ENCODE measurements at regions not wholly inside any gene's neighbourhood (a gene's known extent, or its start where the extent isn't known, plus 50 kb on each side); places are given as distances from the start of the nearest gene placed in this dataset.

DNA sequence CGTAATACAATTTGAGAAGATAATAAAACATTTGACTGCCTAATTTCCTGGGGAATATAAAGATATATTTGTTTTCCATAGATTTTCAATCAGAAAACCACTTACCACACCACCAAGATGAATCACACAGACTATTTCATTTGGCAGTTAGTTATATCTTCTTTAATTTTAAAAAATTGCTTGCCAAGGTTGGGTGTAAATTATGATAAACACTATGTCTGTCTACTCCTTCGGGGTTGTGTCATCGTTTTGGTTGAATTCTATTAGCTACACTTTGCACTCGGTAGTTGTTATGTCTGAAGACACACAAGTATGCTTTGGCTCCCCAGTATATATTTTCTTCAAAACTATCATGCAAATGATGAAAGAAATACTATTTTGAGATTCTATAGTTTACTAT is 594.8 kb upstream of the SEMA3D start:
- TF ChIP-seq, protein P1, sequence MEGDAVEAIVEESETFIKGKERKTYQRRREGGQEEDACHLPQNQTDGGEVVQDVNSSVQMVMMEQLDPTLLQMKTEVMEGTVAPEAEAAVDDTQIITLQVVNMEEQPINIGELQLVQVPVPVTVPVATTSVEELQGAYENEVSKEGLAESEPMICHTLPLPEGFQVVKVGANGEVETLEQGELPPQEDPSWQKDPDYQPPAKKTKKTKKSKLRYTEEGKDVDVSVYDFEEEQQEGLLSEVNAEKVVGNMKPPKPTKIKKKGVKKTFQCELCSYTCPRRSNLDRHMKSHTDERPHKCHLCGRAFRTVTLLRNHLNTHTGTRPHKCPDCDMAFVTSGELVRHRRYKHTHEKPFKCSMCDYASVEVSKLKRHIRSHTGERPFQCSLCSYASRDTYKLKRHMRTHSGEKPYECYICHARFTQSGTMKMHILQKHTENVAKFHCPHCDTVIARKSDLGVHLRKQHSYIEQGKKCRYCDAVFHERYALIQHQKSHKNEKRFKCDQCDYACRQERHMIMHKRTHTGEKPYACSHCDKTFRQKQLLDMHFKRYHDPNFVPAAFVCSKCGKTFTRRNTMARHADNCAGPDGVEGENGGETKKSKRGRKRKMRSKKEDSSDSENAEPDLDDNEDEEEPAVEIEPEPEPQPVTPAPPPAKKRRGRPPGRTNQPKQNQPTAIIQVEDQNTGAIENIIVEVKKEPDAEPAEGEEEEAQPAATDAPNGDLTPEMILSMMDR (IDR thresholded peaks at IDR 0.05), result no peak
- TF ChIP-seq POLR2A (IDR thresholded peaks at IDR 0.05) (no peak), POLR2AphosphoS5 (IDR thresholded peaks at IDR 0.05) (no peak)
